Upper lobe of left lung (tissue), 4 donors: ENCODE measurements at regions not wholly inside any gene's neighbourhood (a gene's known extent, or its start where the extent isn't known, plus 50 kb on each side); places are given as distances from the start of the nearest gene placed in this dataset.
"Not testable (repeated sequence)": the region's sequence is repeated elsewhere in the genome, so short reads cannot be mapped to it uniquely, and the experiment has no call there.

Experiments
- CTCF ChIP-seq, 6 experiments: fragments of 450-650 bp in 4 of 6; fragments of 200-600 bp in 2 of 6; sonication (generic) in 2 of 6; IDR thresholded peaks; one replicate each; pipeline ENCODE4 v1.5.1; 2016 to 2019; ENCODE audit warnings: antibody characterized with exemption in 6 of 6
- EP300 ChIP-seq, 4 donors: sonication (generic); formaldehyde crosslinking; IDR thresholded peaks; one replicate each; pipeline ENCODE4 v1.5.1; 2017; ENCODE audit warnings: antibody characterized with exemption in 4 of 4, control low read depth in 2 of 4
- POLR2AphosphoS5 ChIP-seq, 2 donors: sonication (generic); formaldehyde crosslinking; IDR thresholded peaks; one replicate each; pipeline ENCODE4 v1.5.1; 2017; ENCODE audit warnings: antibody characterized with exemption in 2 of 2

DNA sequence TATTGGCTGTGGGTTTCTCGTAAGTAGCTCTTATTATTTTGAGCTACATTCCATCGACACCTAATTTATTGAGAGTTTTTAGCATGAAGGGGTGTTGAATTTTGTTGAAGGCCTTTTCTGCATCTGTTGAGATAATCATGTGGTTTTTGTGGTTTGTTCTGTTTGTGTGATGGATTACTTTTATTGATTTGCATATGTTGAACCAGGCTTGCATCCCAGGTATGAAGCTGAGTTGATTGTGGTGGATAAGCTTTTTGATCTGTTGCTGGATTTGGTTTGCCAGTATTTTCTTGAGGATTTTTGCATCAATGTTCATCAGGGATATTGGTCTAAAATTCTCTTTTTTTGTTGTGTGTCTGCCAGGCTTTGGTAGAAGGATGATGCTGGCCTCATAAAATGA, 301.5 kb downstream of the BCKDHB start:
- TF ChIP-seq CTCF, EP300, POLR2AphosphoS5 (IDR thresholded peaks at IDR 0.05): not testable (repeated sequence)
